ENCODE measurements at regions not wholly inside any gene's neighbourhood (a gene's known extent, or its start where the extent isn't known, plus 50 kb on each side); places are given as distances from the start of the nearest gene placed in this dataset.
"Not testable (repeated sequence)": the region's sequence is repeated elsewhere in the genome, so short reads cannot be mapped to it uniquely, and the experiment has no call there.

- DNase-seq, result no peak
These were observed 478.9 kb upstream of the CHORDC1 start for GRCh38 chr11:90701716-90702115.

GRCh38 chr11:90700789-90701439, 478.1 kb upstream of the CHORDC1 start:
- peak; percentile 92 for DNase-seq

- DNase-seq, result no peak
These were observed 477.0 kb upstream of the CHORDC1 start for GRCh38 chr11:90699791-90700400.

GRCh38 chr11:90698238-90698637, 475.4 kb upstream of the CHORDC1 start:
- no peak for DNase-seq

- not testable (repeated sequence) for DNase-seq
These were observed 452.6 kb upstream of the CHORDC1 start for GRCh38 chr11:90675496-90675895.

- no peak for DNase-seq
These were observed 446.2 kb upstream of the CHORDC1 start for GRCh38 chr11:90669094-90669493.

- DNase-seq, result no peak
These were observed 445.7 kb upstream of the CHORDC1 start for GRCh38 chr11:90668502-90668901.

GRCh38 chr11:90661233-90661632, 438.4 kb upstream of the CHORDC1 start:
- DNase-seq, result no peak

GRCh38 chr11:90656171-90656570, 433.3 kb upstream of the CHORDC1 start:
- no peak for DNase-seq

- no peak for DNase-seq
These were observed 427.3 kb upstream of the CHORDC1 start for GRCh38 chr11:90650153-90650552.

- DNase-seq, result no peak
These were observed 423.9 kb upstream of the CHORDC1 start for GRCh38 chr11:90646706-90647105.

- no peak for DNase-seq
These were observed 423.4 kb upstream of the CHORDC1 start for GRCh38 chr11:90646266-90646665.

GRCh38 chr11:90639461-90639993, 416.7 kb upstream of the CHORDC1 start:
- DNase-seq, result no peak

GRCh38 chr11:90635886-90636285, 413.0 kb upstream of the CHORDC1 start:
- DNase-seq, result no peak

GRCh38 chr11:90635151-90635550, 412.3 kb upstream of the CHORDC1 start:
- no peak for DNase-seq

GRCh38 chr11:90630176-90630575, 407.3 kb upstream of the CHORDC1 start:
- no peak for DNase-seq

- no peak for DNase-seq
These were observed 406.5 kb upstream of the CHORDC1 start for GRCh38 chr11:90629229-90629806.

- DNase-seq, result no peak
These were observed 391.5 kb upstream of the CHORDC1 start for GRCh38 chr11:90614318-90614717.

GRCh38 chr11:90613037-90613436, 390.2 kb upstream of the CHORDC1 start:
- DNase-seq, result not testable (repeated sequence)

- DNase-seq, result no peak
These were observed 383.9 kb upstream of the CHORDC1 start for GRCh38 chr11:90606721-90607120.

- no peak for DNase-seq
These were observed 378.4 kb upstream of the CHORDC1 start for GRCh38 chr11:90601261-90601660.

GRCh38 chr11:90594658-90595057, 371.8 kb upstream of the CHORDC1 start:
- DNase-seq, result peak; percentile 72

GRCh38 chr11:90593099-90593498, 370.2 kb upstream of the CHORDC1 start:
- DNase-seq, result no peak

GRCh38 chr11:90590286-90590685, 367.4 kb upstream of the CHORDC1 start:
- no peak for DNase-seq
